ENCODE measurements at regions not wholly inside any gene's neighbourhood (a gene's known extent, or its start where the extent isn't known, plus 50 kb on each side); places are given as distances from the start of the nearest gene placed in this dataset.

- TF ChIP-seq ZNF692 (tag by site-specific recombination; IDR thresholded peaks at IDR 0.05) (no peak), ZNF639 (tag by site-specific recombination; IDR thresholded peaks at IDR 0.05) (no peak), ZBTB7A (tag by site-specific recombination; IDR thresholded peaks at IDR 0.05; ENCODE audit: low read depth) (no peak), ZBTB20 (tag by site-specific recombination; IDR thresholded peaks at IDR 0.05) (no peak)
Measured at GRCh38 chr3:22121068-22121701, 370.2 kb upstream of the ZNF385D start (continued).

DNA sequence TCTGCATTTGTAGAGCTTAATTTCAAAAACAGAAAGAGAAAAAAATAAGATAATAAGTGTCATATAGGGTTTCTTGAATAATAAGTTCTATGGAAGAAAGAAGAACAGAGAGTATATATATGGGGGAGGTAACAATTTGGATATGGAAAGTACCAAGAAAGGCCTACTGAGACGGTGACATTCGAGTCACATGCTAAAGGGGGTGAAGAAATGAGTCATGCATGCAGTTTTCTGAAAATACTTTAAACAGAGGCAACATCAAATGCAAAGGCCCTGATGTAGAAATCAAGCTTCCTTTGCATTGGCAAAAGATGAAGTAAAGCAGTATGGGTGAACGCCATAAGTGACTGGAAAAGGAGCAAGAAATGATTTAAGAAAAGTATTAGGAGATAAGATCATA, 371.6 kb upstream of the ZNF385D start:
- Histone ChIP-seq H3K4me1 (ENCODE audit: control insufficient read depth, insufficient read depth, low read length) (no peaks in the 10 kb centered on the region), H3K36me3 (ENCODE audit: control insufficient read depth in 2 of 2, insufficient read depth in 1 of 2, low read length in 2 of 2) (no peaks in the 10 kb centered on the region), H3K27ac (ENCODE audit: extremely low read depth, low read depth, low read length) (no peak overlapping the region), H3K9me3 (ENCODE audit: control insufficient read depth, insufficient read depth, low read depth, low read length) (no peaks in the 10 kb centered on the region), H3K4me3 (ENCODE audit: low read depth, low read length) (no peak overlapping the region)
- TF ChIP-seq ZBTB48 (tag by site-specific recombination; IDR thresholded peaks at IDR 0.05) (no peak), ZNF560 (tag by site-specific recombination; IDR thresholded peaks at IDR 0.05; ENCODE audit: borderline replicate concordance) (no peak), HOXC10 (CRISPR knock-in tag; IDR thresholded peaks at IDR 0.05) (no peak), ZNF596 (tag by site-specific recombination; IDR thresholded peaks at IDR 0.05) (no peak), ZNF112 (tag by site-specific recombination; IDR thresholded peaks at IDR 0.05) (no peak), TSHZ1 (tag by site-specific recombination; IDR thresholded peaks at IDR 0.05; ENCODE audit: borderline replicate concordance) (no peak), ZNF791 (tag by site-specific recombination; IDR thresholded peaks at IDR 0.05) (no peak), ZBTB21 (tag by site-specific recombination; IDR thresholded peaks at IDR 0.05) (no peak), PRDM4 (tag by site-specific recombination; IDR thresholded peaks at IDR 0.05) (no peak), RBAK (tag by site-specific recombination; IDR thresholded peaks at IDR 0.05) (no peak), FEZF1 (tag by site-specific recombination; IDR thresholded peaks at IDR 0.05) (no peak), ZNF747 (tag by site-specific recombination; IDR thresholded peaks at IDR 0.05) (no peak), ZNF639 (tag by site-specific recombination; IDR thresholded peaks at IDR 0.05) (no peak), ZNF645 (tag by site-specific recombination; IDR thresholded peaks at IDR 0.05) (no peak), INSM2 (tag by site-specific recombination; IDR thresholded peaks at IDR 0.05) (no peak), ZSCAN30 (tag by site-specific recombination; IDR thresholded peaks at IDR 0.05) (no peak)
- TF ChIP-seq, protein P1, sequence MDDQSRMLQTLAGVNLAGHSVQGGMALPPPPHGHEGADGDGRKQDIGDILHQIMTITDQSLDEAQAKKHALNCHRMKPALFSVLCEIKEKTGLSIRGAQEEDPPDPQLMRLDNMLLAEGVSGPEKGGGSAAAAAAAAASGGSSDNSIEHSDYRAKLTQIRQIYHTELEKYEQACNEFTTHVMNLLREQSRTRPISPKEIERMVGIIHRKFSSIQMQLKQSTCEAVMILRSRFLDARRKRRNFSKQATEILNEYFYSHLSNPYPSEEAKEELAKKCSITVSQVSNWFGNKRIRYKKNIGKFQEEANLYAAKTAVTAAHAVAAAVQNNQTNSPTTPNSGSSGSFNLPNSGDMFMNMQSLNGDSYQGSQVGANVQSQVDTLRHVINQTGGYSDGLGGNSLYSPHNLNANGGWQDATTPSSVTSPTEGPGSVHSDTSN (CRISPR knock-in tag; IDR thresholded peaks at IDR 0.05) = no peak
- CTCF ChIA-PET = no interaction called here
- POLR2A ChIA-PET = no interaction called here

All from HEK293 (cell line).